AG04450 (cell line): ENCODE measurements at regions not wholly inside any gene's neighbourhood (a gene's known extent, or its start where the extent isn't known, plus 50 kb on each side); places are given as distances from the start of the nearest gene placed in this dataset.

Source experiments
- CTCF ChIA-PET: fragments of 300-600, 350-600 bp; formaldehyde crosslinking; extraction: SDS; loops from one replicate; lab custom pipeline; 2022; ENCODE audit warnings: antibody characterized with exemption, inconsistent platforms; lab: Charles Lee
- POLR2A ChIA-PET: fragments of 350-600 bp; formaldehyde crosslinking; extraction: SDS; loops from one replicate; lab custom pipeline; 2021; ENCODE audit warnings: antibody characterized with exemption, inconsistent platforms; lab: Yijun Ruan, JAX
- DNase-seq: peaks from one replicate; pipeline ENCODE4 v3.0.0-alpha.2; 2011; ENCODE audit warnings: low read depth, low spot score
- H3K27ac ChIP-seq: one replicate; pipeline ENCODE4 v1.5.1; 2012; ENCODE audit warnings: low read depth, low read length, control low read depth
- H3K27me3 ChIP-seq: one replicate; pipeline ENCODE4 v1.6.0; 2012; ENCODE audit warnings: low read length; ENCODE audit not compliant: control insufficient read depth, insufficient read depth
- H3K4me3 ChIP-seq: 2 replicates; pipeline ENCODE4 v1.5.1; 2011; ENCODE audit warnings: mild to moderate bottlenecking, low read depth, low read length, control low read depth
- H3K9me3 ChIP-seq: 2 replicates; pipeline ENCODE4 v1.5.1; 2012; ENCODE audit warnings: low read length; ENCODE audit not compliant: control insufficient read depth, insufficient read depth
- CTCF ChIP-seq: IDR thresholded peaks from 2 replicates; pipeline ENCODE4 v1.5.1; 2011; ENCODE audit warnings: low read depth, low read length, control low read depth, inconsistent platforms

GRCh38 chr18:46215902-46216723 is 111.9 kb downstream of the HAUS1 start:
- TF ChIP-seq CTCF: no peak
- ChIA-PET CTCF (interaction anchor here (1.0 to 2.0 kb wide), 3 partner anchors 26 to 43 kb away, joined by 3 to 10 read pairs (median 9); a partner anchor contains a TSS), POLR2A (no interaction called here)
- DNase-seq: no peak
- Histone ChIP-seq H3K4me3 (no peak overlapping the region), H3K9me3 (no peaks in the 10 kb centered on the region), H3K27ac (no peak overlapping the region), H3K27me3 (no peaks in the 10 kb centered on the region)

- CTCF ChIA-PET: interaction anchor here (1.7 to 3.6 kb wide), 3 partner anchors 10 to 438 kb away, joined by 4 to 46 read pairs (median 8); a partner anchor contains a TSS
- Histone ChIP-seq H3K27me3 (no peaks in the 10 kb centered on the region), H3K27ac (peak overlapping the region; percentile 22), H3K9me3 (no peaks in the 10 kb centered on the region), H3K4me3 (no peak overlapping the region)
- no peak for TF ChIP-seq CTCF
- POLR2A ChIA-PET: interaction anchor here (0.7 to 1.1 kb wide), 2 partner anchors 30 to 58 kb away, joined by 3 to 6 read pairs; no protein-coding TSS in a partner anchor
- peak; percentile 72 for DNase-seq
These were observed 115.9 kb downstream of the HAUS1 start for GRCh38 chr18:46220116-46220515.

- no peak for DNase-seq
- TF ChIP-seq CTCF: no peak
- Histone ChIP-seq H3K4me3 (no peak overlapping the region), H3K27ac (no peak overlapping the region), H3K9me3 (no peaks in the 10 kb centered on the region), H3K27me3 (no peaks in the 10 kb centered on the region)
- POLR2A ChIA-PET: interaction anchor here (0.6 kb wide), 2 partner anchors 29 to 58 kb away, joined by 3 read pairs; no protein-coding TSS in a partner anchor
- CTCF ChIA-PET: interaction anchor here (1.7 to 3.6 kb wide), 2 partner anchors 49 to 436 kb away, joined by 4 to 46 read pairs; a partner anchor contains a TSS
These were observed 117.9 kb downstream of the HAUS1 start for GRCh38 chr18:46222093-46222492.

GRCh38 chr18:46222710-46223360 is 118.7 kb downstream of the HAUS1 start:
- H3K9me3 ChIP-seq: no peaks in the 10 kb centered on the region
- TF ChIP-seq CTCF: no peak
- no peak overlapping the region for H3K4me3 ChIP-seq
- CTCF ChIA-PET: interaction anchor here (3.6 kb wide), 1 partner anchor 50 kb away, joined by 46 read pairs; a partner anchor contains a TSS
- no peak overlapping the region for H3K27ac ChIP-seq
- POLR2A ChIA-PET: no interaction called here
- H3K27me3 ChIP-seq: no peaks in the 10 kb centered on the region
- DNase-seq: no peak
